Activated CD4-positive, alpha-beta T cell treated with anti-CD3 and anti-CD28 coated beads, Interleukin-2, Interleukin-4, amounts not matched to agents 100 ng/mL and 50 ng/mL, durations not matched to agents 16 hours and 8 hours (primary cell): ENCODE measurements at regions not wholly inside any gene's neighbourhood (a gene's known extent, or its start where the extent isn't known, plus 50 kb on each side); places are given as distances from the start of the nearest gene placed in this dataset.
A peak's percentile ranks its signal among the peaks of the same experiment; 100 is the strongest.
"Not testable (repeated sequence)": the region's sequence is repeated elsewhere in the genome, so short reads cannot be mapped to it uniquely, and the experiment has no call there.

Experiments
- DNase-seq: peaks from one replicate; pipeline ENCODE4 v3.0.0-alpha.2; 2020; ENCODE audit warnings: low spot score

GRCh38 chr13:60689571-60689970 is 292.6 kb downstream of the TDRD3 start:
- peak; percentile 1 for DNase-seq

DNA sequence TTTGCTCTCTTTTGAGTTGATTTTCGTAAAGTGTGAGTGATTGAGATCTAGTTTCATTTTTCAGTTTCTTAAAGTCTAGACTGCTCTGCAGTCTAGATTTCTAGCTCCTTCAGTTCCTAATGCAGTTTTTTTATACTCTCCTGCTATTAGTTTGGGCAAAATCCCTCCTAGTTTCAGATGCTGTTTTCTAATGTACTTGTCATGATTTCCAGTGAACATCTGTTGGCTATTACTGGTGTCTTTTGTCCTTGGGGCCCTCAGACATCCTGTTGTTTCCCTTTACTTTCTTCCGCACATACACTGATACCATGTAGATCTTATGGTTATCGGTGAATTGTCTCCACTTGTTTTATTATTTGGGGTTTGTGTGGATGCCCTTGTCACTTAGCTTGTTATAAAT is 292.1 kb downstream of the TDRD3 start:
- no peak for DNase-seq

GRCh38 chr13:60679928-60680694 is 283.1 kb downstream of the TDRD3 start:
- no peak for DNase-seq

GRCh38 chr13:60679131-60679530 is 282.1 kb downstream of the TDRD3 start:
- DNase-seq, result no peak

- no peak for DNase-seq
Measured at GRCh38 chr13:60671386-60671785, 274.4 kb downstream of the TDRD3 start.

DNA sequence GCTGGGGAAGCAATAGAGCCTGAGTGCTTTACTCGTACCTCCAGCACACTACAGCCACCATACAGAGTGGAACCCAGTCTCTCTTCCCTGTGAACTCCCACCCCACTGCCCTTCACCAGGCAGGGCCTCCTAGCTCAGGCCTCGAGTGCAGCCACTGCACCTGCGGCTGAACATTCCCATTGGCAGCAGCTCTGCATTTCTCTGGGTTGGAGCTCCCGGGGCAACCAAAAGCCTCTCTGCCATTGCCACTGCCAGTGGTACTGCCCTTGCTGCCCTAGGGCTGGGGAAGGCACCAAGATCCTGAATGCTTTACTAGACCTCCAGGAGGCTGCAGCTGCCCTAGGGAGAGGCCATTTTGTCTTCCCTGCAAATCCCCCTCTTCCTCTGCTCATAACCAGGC is 266.8 kb downstream of the TDRD3 start:
- no peak for DNase-seq

GRCh38 chr13:60662595-60662994 is 265.6 kb downstream of the TDRD3 start:
- DNase-seq, result no peak

- DNase-seq, result no peak
Measured at GRCh38 chr13:60661521-60661920, 264.5 kb downstream of the TDRD3 start.

DNA sequence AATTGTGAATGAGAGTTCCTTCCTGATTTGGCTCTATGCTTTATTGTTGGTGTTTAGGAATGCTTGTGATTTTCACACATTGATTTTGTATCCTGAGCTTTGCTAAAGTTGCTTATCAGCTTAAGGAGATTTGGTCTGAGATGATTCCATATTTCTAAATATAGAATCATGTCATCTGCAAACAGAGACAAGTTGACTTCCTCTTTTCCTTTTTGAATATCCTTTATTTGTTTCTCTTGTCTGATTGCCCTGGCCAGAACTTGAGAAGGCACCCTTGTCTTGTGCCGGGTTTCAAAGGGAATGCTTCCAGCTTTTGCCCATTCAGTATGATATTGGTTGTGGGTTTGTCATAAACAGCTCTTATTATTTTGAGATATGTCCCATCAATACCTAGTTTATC is 260.6 kb downstream of the TDRD3 start:
- not testable (repeated sequence) for DNase-seq

- no peak for DNase-seq
Measured at GRCh38 chr13:60655256-60655655, 258.2 kb downstream of the TDRD3 start.

- no peak for DNase-seq
Measured at GRCh38 chr13:60654415-60654814, 257.4 kb downstream of the TDRD3 start.

DNA sequence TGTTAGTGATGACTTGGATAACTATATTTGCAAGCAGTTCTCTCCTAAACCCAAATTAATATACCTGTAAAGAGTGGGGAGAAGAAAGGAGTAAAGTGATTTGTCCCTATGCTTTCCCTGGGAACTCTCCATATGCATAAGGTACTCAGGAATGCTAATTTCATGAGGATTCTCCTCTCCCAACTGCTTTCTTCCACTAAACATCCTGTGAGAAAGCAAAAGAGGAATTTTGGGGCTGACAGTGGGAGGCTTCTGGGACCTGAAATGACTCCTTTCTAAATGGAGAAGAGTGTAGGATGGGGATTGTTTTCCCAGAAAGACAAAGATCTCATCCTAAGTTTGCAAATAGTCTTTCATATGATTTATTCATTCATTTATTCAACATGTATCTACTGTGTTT is 250.5 kb downstream of the TDRD3 start:
- DNase-seq, result no peak

GRCh38 chr13:60646620-60647019 is 249.6 kb downstream of the TDRD3 start:
- DNase-seq, result no peak

DNA sequence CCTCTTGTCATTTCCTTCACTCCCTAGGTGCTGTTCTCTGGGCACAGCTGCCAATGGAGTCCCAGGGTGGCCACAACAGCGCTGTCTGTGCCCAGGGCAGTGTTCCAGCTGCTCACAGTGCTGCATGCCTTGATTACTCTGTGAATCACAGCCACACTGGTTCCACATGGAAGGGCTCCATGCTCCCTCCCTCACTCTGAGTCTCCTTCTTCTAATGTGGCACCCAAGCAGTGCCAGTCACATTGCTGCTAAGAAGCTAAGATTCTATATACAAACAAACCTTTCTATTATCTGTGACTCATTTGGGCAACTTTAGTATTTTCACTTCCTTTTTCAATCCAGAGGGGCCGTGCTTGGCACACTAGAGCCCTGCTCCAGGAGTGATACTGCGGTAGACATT is 248.7 kb downstream of the TDRD3 start:
- no peak for DNase-seq

GRCh38 chr13:60642552-60642951 is 245.5 kb downstream of the TDRD3 start:
- DNase-seq, result no peak

DNA sequence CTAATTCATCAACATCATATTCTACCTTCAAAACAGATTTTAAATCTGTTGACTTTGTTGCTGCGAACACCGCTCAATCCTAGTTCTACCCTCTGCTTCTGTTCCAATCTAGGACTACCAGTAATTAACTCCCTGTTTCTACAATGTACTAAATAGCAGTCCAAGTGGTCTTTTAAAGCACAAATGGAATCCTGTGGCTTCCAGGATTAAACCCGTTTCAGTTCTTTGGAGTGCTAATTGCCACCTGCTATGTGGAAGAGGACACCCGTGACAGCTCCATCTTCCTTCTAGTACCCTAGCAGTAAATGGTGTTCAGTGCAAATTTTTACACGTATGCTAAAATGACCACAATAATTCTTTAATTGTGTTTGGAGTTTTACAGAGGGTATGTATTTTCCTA is 232.1 kb downstream of the TDRD3 start:
- no peak for DNase-seq

- DNase-seq, result peak; percentile 32
Measured at GRCh38 chr13:60627071-60627686, 230.2 kb downstream of the TDRD3 start.
